Mesendoderm (in vitro differentiated cells): ENCODE measurements at regions not wholly inside any gene's neighbourhood (a gene's known extent, or its start where the extent isn't known, plus 50 kb on each side); places are given as distances from the start of the nearest gene placed in this dataset.

Experiments
- DNase-seq: peaks from one replicate; pipeline ENCODE4 v3.0.0; 2013
- H2AK5ac ChIP-seq: 2 replicates; pipeline ENCODE4 v1.6.1; 2013; ENCODE audit warnings: low read length, inconsistent platforms
- H2BK120ac ChIP-seq: 2 replicates; pipeline ENCODE4 v1.6.1; 2013; ENCODE audit warnings: low read depth, mild to moderate bottlenecking, low read length, moderate library complexity, mixed read lengths
- H2BK15ac ChIP-seq: replicated peaks from 2 replicates; pipeline ENCODE4 v1.6.1; 2013; ENCODE audit warnings: low read depth, mild to moderate bottlenecking, moderate library complexity
- H2BK5ac ChIP-seq: 2 replicates; pipeline ENCODE4 v1.6.1; 2013; ENCODE audit warnings: low read length, inconsistent platforms
- H3K18ac ChIP-seq: 2 replicates; pipeline ENCODE4 v1.6.1; 2013; ENCODE audit warnings: mild to moderate bottlenecking, low read length, mixed read lengths
- H3K23ac ChIP-seq: one replicate; pipeline ENCODE4 v1.6.1; 2013; ENCODE audit warnings: low read length
- H3K27ac ChIP-seq: 2 replicates; pipeline ENCODE4 v1.5.1; 2013; ENCODE audit warnings: low read depth, mild to moderate bottlenecking, inconsistent platforms, low read length, moderate library complexity
- H3K27me3 ChIP-seq: 2 replicates; pipeline ENCODE4 v1.6.1; 2013; ENCODE audit warnings: low read length, control low read depth, mild to moderate bottlenecking, inconsistent platforms; ENCODE audit not compliant: insufficient read depth, poor library complexity
- H3K36me3 ChIP-seq: 2 replicates; pipeline ENCODE4 v1.6.1; 2013; ENCODE audit warnings: low read length, inconsistent platforms; ENCODE audit not compliant: control insufficient read depth, insufficient read depth
- H3K4ac ChIP-seq: one replicate; pipeline ENCODE4 v1.6.1; 2013; ENCODE audit warnings: low read depth, mild to moderate bottlenecking, low read length, moderate library complexity
- H3K4me1 ChIP-seq: 2 replicates; pipeline ENCODE4 v1.6.1; 2013; ENCODE audit warnings: low read depth, low read length, inconsistent platforms; ENCODE audit not compliant: control insufficient read depth
- H3K4me2 ChIP-seq: 2 replicates; pipeline ENCODE4 v1.6.1; 2013; ENCODE audit warnings: low read length
- H3K4me3 ChIP-seq: 2 replicates; pipeline ENCODE4 v1.5.1; 2013; ENCODE audit warnings: mild to moderate bottlenecking, low read length
- H3K56ac ChIP-seq: one replicate; pipeline ENCODE4 v1.6.1; 2013; ENCODE audit warnings: low read length
- H3K79me1 ChIP-seq: 2 replicates; pipeline ENCODE4 v1.6.1; 2013; ENCODE audit warnings: low read length, inconsistent platforms
- H3K79me2 ChIP-seq: 2 replicates; pipeline ENCODE4 v1.6.1; 2013; ENCODE audit warnings: mild to moderate bottlenecking, low read length; ENCODE audit not compliant: control insufficient read depth, insufficient read depth
- H3K9ac ChIP-seq: 2 replicates; pipeline ENCODE4 v1.6.1; 2013; ENCODE audit warnings: low read length, inconsistent platforms
- H4K5ac ChIP-seq: one replicate; pipeline ENCODE4 v1.6.1; 2013; ENCODE audit warnings: low read length
- H4K8ac ChIP-seq: one replicate; pipeline ENCODE4 v1.6.1; 2013; ENCODE audit warnings: low read depth, mild to moderate bottlenecking, control low read depth, low read length, moderate library complexity
- WGBS: extraction: QIAGEN DNeasy Blood & Tissue Kit; methylation state at CpG from one replicate; pipeline ENCODE4 v1.1.7; 2013; ENCODE audit warnings: low lambda C conversion rate, missing lambda C conversion rate; ENCODE audit not compliant: insufficient coverage; ENCODE audit errors: extremely low coverage; 5-methylcytosine and 5-hydroxymethylcytosine counted together

DNA sequence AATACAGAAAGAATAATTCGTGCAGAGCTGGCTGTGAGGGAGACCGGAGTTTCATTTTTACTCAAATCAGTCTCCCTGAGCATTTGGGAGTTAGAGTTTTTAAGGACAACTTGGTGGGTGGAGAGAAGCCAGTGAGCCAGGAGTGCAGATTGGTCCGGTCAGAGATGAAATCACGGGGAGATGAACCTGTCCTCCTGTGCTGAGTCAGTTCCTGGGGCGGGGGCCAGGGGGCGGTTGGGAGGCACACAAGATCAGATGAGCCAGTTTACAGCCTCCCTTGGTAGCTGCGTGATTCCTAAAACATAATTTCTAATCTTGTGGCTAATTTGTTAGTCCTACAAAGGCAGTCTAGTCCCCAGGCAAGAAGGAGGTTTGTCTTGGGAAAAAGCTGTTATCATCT is 1267.9 kb downstream of the AMY1C start:
- no peak overlapping the region for H2AK5ac ChIP-seq
- no peaks in the 10 kb centered on the region for H3K79me1 ChIP-seq
- H3K4me3 ChIP-seq, result no peak overlapping the region
- H2BK15ac ChIP-seq, result no peak overlapping the region
- no peak overlapping the region for H4K5ac ChIP-seq
- no CpG with 5 or more reads among the region's 7 CpGs for WGBS
- H2BK120ac ChIP-seq, result no peak overlapping the region
- H3K56ac ChIP-seq, result no peak overlapping the region
- no peaks in the 10 kb centered on the region for H3K79me2 ChIP-seq
- no peak overlapping the region for H2BK5ac ChIP-seq
- H3K27me3 ChIP-seq, result no peaks in the 10 kb centered on the region
- H3K18ac ChIP-seq, result no peak overlapping the region
- no peak overlapping the region for H3K4me2 ChIP-seq
- H4K8ac ChIP-seq, result no peak overlapping the region
- H3K4ac ChIP-seq, result no peak overlapping the region
- no peaks in the 10 kb centered on the region for H3K4me1 ChIP-seq
- H3K9ac ChIP-seq, result no peak overlapping the region
- no peak overlapping the region for H3K23ac ChIP-seq
- no peak overlapping the region for H3K27ac ChIP-seq
- no peaks in the 10 kb centered on the region for H3K36me3 ChIP-seq
- no peak for DNase-seq

DNA sequence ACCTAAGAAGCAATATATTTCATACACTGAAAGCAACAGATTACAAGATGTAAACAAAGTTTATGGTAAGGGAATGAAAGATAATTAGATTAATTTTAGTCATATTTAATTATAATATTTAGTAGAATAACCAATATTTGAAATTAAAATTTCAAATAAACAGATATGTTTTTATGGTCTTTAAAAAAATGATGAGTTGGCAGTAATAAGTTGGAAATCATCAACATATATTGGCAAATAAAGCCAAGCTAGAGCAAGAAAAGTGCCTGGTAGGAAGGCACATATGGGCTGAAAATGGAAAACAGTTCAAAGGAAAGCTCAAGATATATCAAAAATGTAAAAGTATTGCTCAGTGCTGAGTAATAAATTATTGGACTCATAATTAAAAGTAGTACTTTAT is 1274.0 kb downstream of the AMY1C start:
- Histone ChIP-seq H2BK15ac (no peak overlapping the region), H2BK120ac (no peak overlapping the region), H3K27ac (no peak overlapping the region), H3K27me3 (no peaks in the 10 kb centered on the region), H4K5ac (no peak overlapping the region), H3K79me1 (no peaks in the 10 kb centered on the region), H3K4me2 (no peak overlapping the region), H3K4ac (no peak overlapping the region), H3K4me3 (no peak overlapping the region), H2AK5ac (no peak overlapping the region), H4K8ac (no peak overlapping the region), H3K36me3 (no peaks in the 10 kb centered on the region), H3K9ac (no peak overlapping the region), H3K4me1 (no peaks in the 10 kb centered on the region), H3K18ac (no peak overlapping the region), H3K23ac (no peak overlapping the region), H3K56ac (no peak overlapping the region), H3K79me2 (no peaks in the 10 kb centered on the region), H2BK5ac (no peak overlapping the region)
- no peak for DNase-seq

DNA sequence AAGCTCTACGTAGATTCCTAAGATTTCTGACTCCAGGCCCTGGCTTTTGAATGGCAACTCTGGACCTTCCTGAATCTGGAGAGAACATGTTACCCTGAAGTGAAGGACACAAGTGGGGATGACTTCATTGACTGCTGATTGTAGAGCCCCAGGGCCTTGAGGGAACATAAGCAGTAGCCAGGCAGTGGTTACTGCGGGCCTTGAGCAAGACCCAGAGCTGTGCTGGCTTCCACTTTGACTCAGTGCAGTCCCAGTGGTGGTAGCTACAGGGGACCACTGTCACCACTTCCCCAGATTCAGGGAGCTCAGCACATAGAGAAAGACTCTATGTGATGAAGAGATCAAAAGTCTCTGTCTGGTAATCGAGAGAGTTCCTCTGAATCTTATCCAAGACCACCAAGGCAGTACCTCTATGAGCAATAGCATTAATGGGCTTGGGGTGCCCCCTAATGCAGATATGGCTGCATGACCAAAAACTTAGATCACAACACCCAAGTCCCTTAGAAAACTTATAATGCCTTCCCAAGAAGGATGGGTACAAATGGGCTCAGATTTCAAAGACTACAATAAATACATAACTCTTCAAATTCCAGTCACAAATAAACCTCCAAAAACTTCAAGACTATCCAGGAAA is 1278.3 kb downstream of the AMY1C start:
- Histone ChIP-seq H3K23ac (no peak overlapping the region), H4K8ac (no peak overlapping the region), H3K79me1 (no peaks in the 10 kb centered on the region), H3K4me3 (no peak overlapping the region), H3K56ac (no peak overlapping the region), H3K27me3 (no peaks in the 10 kb centered on the region), H3K27ac (no peak overlapping the region), H2BK120ac (no peak overlapping the region), H3K9ac (no peak overlapping the region), H4K5ac (no peak overlapping the region), H3K4ac (no peak overlapping the region), H3K4me1 (no peaks in the 10 kb centered on the region), H3K4me2 (no peak overlapping the region), H2BK5ac (no peak overlapping the region), H2AK5ac (no peak overlapping the region), H3K36me3 (no peaks in the 10 kb centered on the region), H2BK15ac (no peak overlapping the region), H3K79me2 (no peaks in the 10 kb centered on the region), H3K18ac (no peak overlapping the region)
- DNase-seq, result peak; percentile 36
- no CpG with 5 or more reads among the region's 3 CpGs for WGBS

DNA sequence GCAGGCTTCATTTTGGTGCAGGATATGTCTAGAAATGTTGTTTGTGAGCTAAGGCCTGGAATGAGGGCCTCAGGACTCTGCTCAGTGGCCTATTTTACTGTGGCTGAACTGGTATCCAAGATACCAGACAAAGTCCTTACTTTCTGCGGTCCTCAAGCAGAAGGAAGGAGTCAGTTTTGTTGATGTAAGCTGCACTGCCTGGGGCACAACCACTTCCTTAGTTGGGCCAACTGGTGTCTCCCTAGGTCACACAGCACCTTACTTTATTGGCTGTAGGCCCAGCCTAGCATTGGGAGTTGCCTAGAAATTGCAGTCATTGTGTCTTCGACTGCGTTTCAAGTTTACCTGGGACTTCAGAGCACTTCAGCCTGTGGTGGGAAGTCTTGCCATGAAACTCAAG is 1322.7 kb downstream of the AMY1C start:
- H2BK120ac ChIP-seq, result no peak overlapping the region
- no peak overlapping the region for H3K18ac ChIP-seq
- no peaks in the 10 kb centered on the region for H3K79me2 ChIP-seq
- H2BK15ac ChIP-seq, result no peak overlapping the region
- no peak overlapping the region for H4K5ac ChIP-seq
- no CpG with 5 or more reads among the region's 3 CpGs for WGBS
- no peak overlapping the region for H3K23ac ChIP-seq
- no peak overlapping the region for H3K9ac ChIP-seq
- no peak overlapping the region for H3K27ac ChIP-seq
- H3K27me3 ChIP-seq, result no peaks in the 10 kb centered on the region
- no peak overlapping the region for H3K56ac ChIP-seq
- H2BK5ac ChIP-seq, result no peak overlapping the region
- no peak overlapping the region for H4K8ac ChIP-seq
- H3K36me3 ChIP-seq, result no peaks in the 10 kb centered on the region
- H3K4me1 ChIP-seq, result no peaks in the 10 kb centered on the region
- no peaks in the 10 kb centered on the region for H3K79me1 ChIP-seq
- no peak overlapping the region for H3K4ac ChIP-seq
- H3K4me2 ChIP-seq, result no peak overlapping the region
- DNase-seq, result no peak
- no peak overlapping the region for H2AK5ac ChIP-seq
- no peak overlapping the region for H3K4me3 ChIP-seq

DNA sequence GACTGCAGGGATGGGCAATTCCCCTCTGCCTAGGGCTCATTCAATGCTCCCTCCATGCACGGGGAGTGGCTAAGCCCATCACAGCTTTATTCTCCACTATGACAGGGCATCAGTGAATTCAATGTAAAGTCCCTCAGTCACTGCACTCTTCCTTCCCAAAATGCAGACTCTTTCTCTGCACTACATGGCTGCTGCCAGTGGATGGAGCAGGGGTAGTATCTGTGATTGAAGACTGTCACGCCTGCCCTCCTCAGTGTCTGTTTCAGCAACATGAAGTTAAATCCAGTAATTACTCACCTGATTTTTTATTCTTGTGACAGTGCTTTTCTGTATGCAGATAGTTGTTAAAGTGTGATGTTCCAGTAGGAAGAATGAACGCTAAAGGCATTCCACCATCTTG is 1323.2 kb downstream of the AMY1C start:
- H4K8ac ChIP-seq, result no peak overlapping the region
- DNase-seq, result peak; percentile 52
- H3K56ac ChIP-seq, result no peak overlapping the region
- no peaks in the 10 kb centered on the region for H3K79me2 ChIP-seq
- H3K79me1 ChIP-seq, result no peaks in the 10 kb centered on the region
- no peak overlapping the region for H3K27ac ChIP-seq
- WGBS, result no CpG with 5 or more reads among the region's 3 CpGs
- no peak overlapping the region for H4K5ac ChIP-seq
- H2BK120ac ChIP-seq, result no peak overlapping the region
- H3K4me3 ChIP-seq, result no peak overlapping the region
- no peak overlapping the region for H3K4me2 ChIP-seq
- no peak overlapping the region for H3K4ac ChIP-seq
- no peaks in the 10 kb centered on the region for H3K4me1 ChIP-seq
- no peaks in the 10 kb centered on the region for H3K36me3 ChIP-seq
- H2BK5ac ChIP-seq, result no peak overlapping the region
- no peak overlapping the region for H3K18ac ChIP-seq
- H2BK15ac ChIP-seq, result no peak overlapping the region
- H2AK5ac ChIP-seq, result no peak overlapping the region
- no peak overlapping the region for H3K9ac ChIP-seq
- H3K27me3 ChIP-seq, result no peaks in the 10 kb centered on the region
- H3K23ac ChIP-seq, result no peak overlapping the region

DNA sequence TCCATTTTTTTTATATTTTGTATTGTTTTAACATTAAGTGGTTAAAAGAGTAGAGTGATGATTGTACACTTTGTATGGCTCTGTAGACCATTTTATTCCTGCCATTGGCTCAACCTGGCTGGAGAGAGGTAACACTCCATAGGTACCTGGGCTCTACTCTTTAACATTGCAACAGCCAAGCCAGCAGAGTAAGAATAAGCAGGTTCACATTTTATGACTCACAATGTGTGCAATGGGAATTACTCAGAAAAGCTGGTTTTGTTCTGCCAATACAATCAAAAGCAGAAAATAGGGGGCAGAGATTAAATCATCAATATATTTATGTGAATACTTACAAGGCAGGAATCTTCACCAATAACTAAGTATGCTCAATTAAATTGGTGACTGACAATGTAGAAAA is 1324.0 kb downstream of the AMY1C start:
- Histone ChIP-seq H3K79me1 (no peaks in the 10 kb centered on the region), H2BK120ac (no peak overlapping the region), H3K23ac (no peak overlapping the region), H3K27ac (no peak overlapping the region), H4K5ac (no peak overlapping the region), H3K4ac (no peak overlapping the region), H3K4me1 (no peaks in the 10 kb centered on the region), H2AK5ac (no peak overlapping the region), H3K4me3 (no peak overlapping the region), H3K56ac (no peak overlapping the region), H3K4me2 (no peak overlapping the region), H3K36me3 (no peaks in the 10 kb centered on the region), H3K27me3 (no peaks in the 10 kb centered on the region), H3K79me2 (no peaks in the 10 kb centered on the region), H3K18ac (no peak overlapping the region), H3K9ac (no peak overlapping the region), H2BK5ac (no peak overlapping the region), H4K8ac (no peak overlapping the region), H2BK15ac (no peak overlapping the region)
- no peak for DNase-seq
